Kasumi-1 (cell line): ENCODE measurements at regions not wholly inside any gene's neighbourhood (a gene's known extent, or its start where the extent isn't known, plus 50 kb on each side); places are given as distances from the start of the nearest gene placed in this dataset.

ENCODE experiments used
- DNase-seq, 2 experiments: peaks; one replicate each; lab custom pipeline; 2025; lab: John Stamatoyannopoulos, UW

- no peak for DNase-seq
Measured at GRCh38 chr15:69819371-69819770, 278.3 kb downstream of the TLE3 start.

GRCh38 chr15:69820819-69821218 is 276.9 kb downstream of the TLE3 start:
- no peak for DNase-seq

DNA sequence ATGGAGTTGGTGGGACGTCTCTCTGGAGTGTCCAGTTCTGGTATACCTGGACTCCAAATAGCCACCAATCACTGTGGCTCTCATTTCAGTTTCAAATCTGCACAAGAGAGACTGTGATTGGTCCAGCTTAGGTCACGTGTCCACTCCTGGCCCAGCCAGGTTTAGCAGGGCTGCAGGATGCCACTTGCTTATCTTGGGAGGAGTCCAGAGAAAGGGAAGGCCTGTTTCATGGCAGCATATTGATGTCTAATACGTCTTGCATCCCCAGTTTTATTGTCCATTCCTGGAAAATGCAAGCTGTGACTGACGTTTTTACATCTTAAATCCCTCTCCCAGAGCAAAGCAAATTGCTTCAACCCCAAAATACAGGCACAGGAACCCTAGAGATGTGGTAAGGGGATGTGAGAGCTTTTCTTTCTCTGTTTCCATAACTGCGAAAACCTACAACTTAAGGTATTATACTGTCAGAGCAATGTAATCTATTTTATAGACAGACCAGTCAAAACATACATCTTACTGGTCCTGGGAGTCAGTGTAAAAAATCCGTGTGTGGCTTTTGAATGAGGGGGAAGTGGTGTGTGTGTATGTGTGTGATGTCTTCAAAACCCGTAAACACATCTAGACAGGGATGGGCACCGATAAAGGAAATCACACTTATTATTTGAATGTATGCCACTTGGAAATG is 274.4 kb downstream of the TLE3 start:
- no peak for DNase-seq

- no peak for DNase-seq
Measured at GRCh38 chr15:69824075-69824876, 273.4 kb downstream of the TLE3 start.

- no peak for DNase-seq
Measured at GRCh38 chr15:69824877-69825406, 272.8 kb downstream of the TLE3 start.

DNA sequence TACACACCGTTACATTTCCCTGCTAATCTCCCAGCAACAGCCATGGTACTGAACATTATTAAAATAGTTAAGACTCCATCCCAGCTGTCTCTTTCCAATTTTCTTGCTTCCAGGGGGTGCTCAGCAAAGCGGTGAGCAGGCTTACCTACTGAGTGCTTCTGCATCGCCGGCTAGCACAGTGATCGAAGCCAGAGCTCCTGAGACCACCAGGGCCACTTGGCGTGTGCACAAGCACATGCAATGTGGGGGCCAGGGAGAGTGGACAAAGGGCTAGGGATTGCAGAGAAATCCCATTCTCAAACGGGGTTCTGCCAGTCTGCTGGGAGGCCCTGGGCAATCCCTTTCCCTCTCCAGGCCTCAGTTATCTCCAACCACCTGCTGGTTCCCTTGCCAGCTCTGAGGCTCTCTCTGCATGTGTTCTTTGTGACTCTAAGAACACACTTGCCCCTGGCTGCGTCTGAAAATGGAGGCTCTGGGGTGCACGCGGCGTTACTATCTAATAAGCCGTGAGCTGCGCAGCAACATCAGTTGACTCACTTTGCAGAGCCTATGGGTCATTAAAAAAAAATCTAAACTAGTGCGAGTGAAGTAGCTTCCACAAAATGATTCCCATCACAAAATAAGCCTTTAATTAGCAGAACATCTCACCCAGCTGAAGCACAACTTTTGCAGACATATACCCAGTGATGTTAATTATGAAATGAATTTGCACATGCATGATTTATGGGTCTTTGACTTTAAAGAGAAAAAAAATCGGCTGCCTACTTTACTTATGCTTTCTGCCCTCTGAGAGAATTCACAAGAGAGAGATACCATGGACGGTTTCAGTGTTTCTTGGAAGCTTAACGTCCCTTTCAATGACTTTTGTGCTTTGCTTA is 271.5 kb downstream of the TLE3 start:
- no peak for DNase-seq

- no peak for DNase-seq
Measured at GRCh38 chr15:69826819-69827175, 270.9 kb downstream of the TLE3 start.

DNA sequence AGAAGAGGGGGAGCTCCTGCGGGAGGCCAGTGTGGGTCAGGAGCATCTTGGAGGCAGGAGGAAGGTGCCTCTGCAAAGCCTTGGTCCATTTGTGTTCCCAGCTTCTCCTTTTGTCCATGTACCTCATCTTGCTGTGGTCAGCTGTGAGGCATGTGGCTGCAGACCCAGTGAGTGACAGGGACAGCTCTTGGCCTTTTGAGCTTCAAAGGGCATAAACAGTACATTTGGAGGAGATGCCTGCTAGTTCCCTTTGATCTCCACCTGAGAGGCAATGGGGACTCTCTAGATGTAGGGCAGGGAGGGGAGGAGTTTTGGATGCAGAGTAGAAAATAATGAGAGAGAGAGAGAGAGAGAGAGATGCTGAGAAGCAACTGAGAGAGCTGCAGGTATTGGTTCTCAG is 270.0 kb downstream of the TLE3 start:
- no peak for DNase-seq

- no peak for DNase-seq
Measured at GRCh38 chr15:69828181-69828828, 269.4 kb downstream of the TLE3 start.

GRCh38 chr15:69829974-69830373 is 267.7 kb downstream of the TLE3 start:
- DNase-seq, result no peak

- no peak for DNase-seq
Measured at GRCh38 chr15:69830430-69830829, 267.3 kb downstream of the TLE3 start.

- DNase-seq, result no peak
Measured at GRCh38 chr15:69830876-69831275, 266.8 kb downstream of the TLE3 start.

GRCh38 chr15:69834267-69834666 is 263.4 kb downstream of the TLE3 start:
- no peak for DNase-seq

GRCh38 chr15:69834761-69835160 is 263.0 kb downstream of the TLE3 start:
- DNase-seq, result no peak

DNA sequence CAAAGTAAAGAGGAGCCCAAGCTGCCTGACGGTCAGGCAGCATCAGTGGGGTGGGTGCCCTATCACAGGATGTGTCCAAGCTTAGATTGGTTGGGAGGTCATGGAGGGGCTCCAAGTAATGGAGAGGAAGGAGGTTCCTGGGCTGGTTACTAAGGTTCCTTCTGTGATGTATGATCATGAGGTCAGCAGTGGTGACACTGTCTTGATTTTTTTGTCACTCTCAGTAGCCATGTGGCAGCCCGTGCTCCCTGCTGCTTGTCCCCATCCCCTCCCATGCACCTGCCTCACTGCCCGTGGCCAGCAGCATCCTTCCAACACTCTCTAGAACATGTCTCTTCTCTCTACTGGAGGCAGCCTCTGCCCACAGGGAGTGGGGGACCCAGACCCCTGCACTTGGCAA is 261.7 kb downstream of the TLE3 start:
- DNase-seq, result no peak

DNA sequence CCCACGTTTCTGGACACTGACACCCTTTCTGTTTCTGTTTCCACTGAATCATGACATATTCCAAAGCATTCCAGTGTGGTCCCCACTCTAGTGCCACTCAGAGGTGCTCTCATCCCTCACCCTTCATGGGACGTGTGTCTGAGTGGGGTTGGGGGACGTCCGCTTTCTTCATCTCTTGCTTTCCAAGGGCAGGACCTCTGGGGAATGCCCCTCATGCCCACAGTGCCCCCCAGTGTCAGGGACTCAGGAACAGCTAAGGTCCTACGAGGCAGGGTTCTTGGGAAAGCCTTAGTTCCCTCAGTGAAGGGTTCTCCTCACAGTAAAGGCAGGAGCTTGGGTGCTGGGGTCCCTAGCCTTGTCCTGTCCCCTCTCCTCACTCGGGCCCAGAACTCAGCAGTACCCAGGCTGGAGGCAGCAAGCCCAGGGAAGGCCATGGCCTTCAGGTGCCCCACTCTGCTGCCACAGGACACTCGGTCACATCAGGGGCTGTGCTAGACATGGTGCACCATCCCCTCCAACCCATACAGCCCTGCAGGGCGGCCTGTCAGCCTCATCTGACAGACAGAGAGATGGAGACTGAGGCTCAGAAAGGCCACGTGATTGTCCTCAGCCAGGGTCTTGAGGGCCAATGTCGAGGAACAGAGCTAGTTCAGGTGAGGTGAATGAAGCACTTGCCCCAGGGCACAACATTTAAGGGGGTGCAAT is 261.0 kb downstream of the TLE3 start:
- DNase-seq, result no peak

- no peak for DNase-seq
Measured at GRCh38 chr15:69838338-69838737, 259.4 kb downstream of the TLE3 start.

- no peak for DNase-seq
Measured at GRCh38 chr15:69838994-69839393, 258.7 kb downstream of the TLE3 start.

GRCh38 chr15:69841113-69841828 is 256.4 kb downstream of the TLE3 start:
- no peak for DNase-seq

- no peak for DNase-seq
Measured at GRCh38 chr15:69842851-69843250, 254.9 kb downstream of the TLE3 start.
